ENCODE measurements at regions not wholly inside any gene's neighbourhood (a gene's known extent, or its start where the extent isn't known, plus 50 kb on each side); places are given as distances from the start of the nearest gene placed in this dataset.
A peak's percentile ranks its signal among the peaks of the same experiment; 100 is the strongest.
"Not testable (repeated sequence)": the region's sequence is repeated elsewhere in the genome, so short reads cannot be mapped to it uniquely, and the experiment has no call there.

- DNase-seq: peak; percentile 8
Observed at GRCh38 chr7:6882321-6882721, 56.2 kb upstream of the CCZ1B start.

GRCh38 chr7:6883756-6884155 lies 57.7 kb upstream of the CCZ1B start:
- not testable (repeated sequence) for DNase-seq

DNA sequence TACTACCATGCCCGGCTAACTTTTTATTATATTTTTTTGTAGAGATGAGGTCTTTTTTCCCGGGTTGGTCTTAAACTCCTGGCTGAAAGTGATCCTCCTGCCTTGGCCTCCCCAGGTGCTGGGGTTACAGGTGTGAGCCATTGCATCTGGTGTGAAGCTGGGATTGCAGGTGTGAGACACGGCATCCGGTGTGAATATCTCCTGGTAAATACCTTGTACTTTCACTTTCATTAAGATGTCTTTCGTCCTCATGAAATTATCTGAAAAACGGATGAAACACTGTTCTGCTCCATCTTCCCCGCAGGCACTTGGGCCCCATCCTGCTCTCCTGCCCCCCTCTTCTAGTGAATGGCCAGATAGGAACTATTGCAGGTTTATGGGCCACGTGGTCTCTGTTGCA lies 60.1 kb upstream of the CCZ1B start:
- DNase-seq: no peak

GRCh38 chr7:6888267-6889045 lies 62.4 kb upstream of the CCZ1B start:
- not testable (repeated sequence) for DNase-seq

DNA sequence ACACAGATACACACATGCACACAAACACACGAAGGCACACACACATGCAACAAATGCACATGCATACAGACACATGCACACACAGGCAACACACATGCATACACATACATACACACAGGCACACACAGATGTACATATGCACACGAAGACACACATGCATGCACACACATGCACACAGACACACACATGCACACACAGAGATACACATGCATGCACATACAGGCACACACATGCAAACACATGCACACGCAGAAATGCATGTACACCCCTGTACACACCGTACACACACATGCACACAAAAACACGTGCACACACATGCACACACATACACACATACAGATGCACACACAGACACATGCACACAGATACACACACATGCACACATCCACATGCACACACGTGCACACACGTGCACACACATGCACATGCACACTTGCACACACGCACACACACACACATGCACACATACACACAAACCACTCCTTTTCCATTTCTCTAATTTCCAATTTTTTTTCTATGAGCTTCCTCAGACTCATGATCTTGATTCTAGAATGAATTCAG lies 63.3 kb upstream of the CCZ1B start:
- no peak for DNase-seq

GRCh38 chr7:6902097-6902518 lies 76.0 kb upstream of the CCZ1B start:
- DNase-seq: not testable (repeated sequence)

DNA sequence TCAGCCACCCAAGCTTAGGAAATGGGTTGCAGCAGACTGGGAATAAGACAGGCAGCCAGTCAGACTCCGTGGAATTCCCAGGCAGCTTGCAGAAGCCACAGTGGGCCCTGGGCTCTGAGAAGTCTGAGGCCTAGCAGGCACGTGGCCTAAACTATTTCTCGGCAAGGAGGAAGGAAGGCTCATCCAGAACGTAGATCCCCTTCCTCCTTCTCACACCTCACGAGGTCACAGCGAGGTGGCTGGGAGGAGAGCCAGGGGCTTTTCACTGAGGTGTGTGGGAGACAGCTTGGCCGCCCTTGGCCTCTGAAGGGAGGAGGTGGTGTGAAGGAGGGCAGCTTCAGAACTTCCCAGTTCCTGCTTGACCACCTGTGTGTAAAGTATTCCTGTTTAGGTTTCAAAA lies 77.2 kb upstream of the CCZ1B start:
- not testable (repeated sequence) for DNase-seq

GRCh38 chr7:6903792-6904191 lies 77.7 kb upstream of the CCZ1B start:
- not testable (repeated sequence) for DNase-seq

- DNase-seq: no peak
Observed at GRCh38 chr7:6917258-6917657, 91.2 kb upstream of the CCZ1B start.

- DNase-seq: not testable (repeated sequence)
Observed at GRCh38 chr7:6919169-6919568, 93.1 kb upstream of the CCZ1B start.

DNA sequence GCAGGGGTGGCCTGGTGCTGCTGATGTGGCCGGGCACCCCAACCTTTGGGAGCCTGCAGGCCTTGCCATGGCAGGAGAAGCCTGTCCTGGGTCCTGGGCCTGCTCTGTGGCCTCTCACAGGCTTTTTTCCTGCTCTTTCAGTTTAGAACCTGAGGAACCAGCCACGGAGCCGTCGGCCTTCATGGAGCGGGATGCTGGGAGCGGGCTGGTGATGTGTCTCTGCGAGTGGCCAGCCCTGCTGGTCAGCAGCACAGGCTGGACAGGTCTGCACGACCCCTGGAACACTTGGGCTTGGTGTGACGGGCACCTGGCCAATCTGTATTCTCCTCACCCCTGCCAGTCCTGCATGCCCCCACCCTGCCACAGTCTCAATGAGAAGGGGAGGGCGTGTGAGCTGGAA lies 98.4 kb upstream of the CCZ1B start:
- DNase-seq: not testable (repeated sequence)

DNA sequence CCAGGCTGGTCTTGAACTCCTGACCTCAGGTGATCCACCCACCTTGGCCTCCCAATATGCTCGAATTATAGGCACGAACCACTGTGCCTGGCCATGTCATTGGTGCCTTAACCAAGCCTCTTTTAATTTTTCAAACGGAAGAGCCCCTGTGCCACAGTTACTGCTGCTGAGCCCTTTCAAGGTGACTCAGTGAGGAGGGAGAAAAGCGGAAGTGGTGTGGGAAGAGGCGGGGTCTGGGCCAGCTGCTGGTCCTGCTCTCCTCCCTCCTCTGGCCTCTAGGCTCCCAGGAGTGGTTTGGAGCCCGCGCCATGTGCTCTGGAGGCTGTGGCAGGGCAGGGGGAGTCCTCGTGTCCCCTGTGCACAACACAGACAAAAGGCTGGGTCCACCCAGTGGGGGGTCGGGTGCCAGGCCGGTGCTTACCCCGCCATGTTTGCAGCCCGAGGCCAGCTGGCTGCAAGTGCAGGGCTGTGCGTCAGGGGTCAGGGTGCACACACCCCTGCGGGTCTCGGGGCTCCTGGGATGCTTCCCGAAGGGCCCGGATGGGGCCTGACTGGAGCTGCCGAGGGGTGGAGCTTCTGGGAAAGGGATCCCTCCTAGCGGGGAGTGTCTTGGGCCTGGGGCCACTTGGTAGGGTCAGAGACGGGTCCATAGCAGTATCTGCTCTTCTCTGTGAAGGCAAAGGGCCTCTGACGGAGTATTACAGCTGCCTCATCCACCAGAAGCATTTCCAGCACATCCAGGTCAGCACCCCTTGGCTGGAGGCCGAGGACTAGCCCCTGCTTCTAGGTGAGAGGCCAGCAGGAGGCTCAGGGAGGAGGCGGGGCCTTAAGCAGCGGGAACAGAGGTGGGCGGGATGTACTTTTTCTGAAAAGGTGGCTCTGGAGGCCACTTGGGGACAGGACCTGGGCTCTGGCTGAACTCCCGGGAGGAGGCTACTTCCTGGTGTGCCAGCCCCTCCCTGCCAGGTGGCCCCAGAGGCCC lies 100.4 kb upstream of the CCZ1B start:
- DNase-seq: not testable (repeated sequence)

DNA sequence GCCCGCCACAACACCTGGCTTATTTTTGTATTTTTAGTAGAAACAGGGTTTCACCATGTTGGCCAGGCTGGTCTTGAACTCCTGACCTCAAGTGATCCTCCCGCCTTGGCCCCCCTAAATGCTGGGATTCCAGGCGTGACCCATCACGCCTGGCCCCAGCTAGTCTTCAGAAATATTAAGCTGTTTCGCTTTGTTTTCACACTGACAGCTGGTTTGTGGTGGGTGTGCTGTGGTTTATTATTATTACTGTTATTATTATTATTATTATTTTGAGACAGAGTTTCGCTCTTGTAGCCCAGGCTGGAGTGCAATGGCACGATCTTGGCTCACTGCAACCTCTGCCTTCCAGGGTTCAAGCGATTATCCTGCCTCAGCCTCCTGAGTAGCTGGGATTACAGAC lies 101.6 kb upstream of the CCZ1B start:
- not testable (repeated sequence) for DNase-seq

DNA sequence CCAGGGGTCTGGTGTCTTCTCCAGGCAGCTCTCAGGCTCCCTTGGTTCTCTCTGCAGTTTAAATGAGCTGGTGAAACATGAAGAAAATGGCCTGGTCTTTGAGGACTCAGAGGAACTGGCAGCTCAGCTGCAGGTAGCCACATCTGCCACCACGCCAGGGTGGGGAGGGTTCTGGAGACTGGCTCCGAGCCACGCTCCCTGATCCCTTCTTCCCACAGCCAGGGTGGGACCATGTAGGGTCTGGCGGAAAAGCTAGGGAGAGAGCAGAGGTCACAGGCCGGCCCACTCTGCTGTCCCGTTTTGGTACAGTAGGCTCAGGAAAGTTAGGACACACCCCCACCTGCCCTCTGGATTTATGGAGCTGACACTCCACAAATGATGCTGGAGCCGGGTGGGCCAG lies 103.5 kb upstream of the CCZ1B start:
- DNase-seq: not testable (repeated sequence)

DNA sequence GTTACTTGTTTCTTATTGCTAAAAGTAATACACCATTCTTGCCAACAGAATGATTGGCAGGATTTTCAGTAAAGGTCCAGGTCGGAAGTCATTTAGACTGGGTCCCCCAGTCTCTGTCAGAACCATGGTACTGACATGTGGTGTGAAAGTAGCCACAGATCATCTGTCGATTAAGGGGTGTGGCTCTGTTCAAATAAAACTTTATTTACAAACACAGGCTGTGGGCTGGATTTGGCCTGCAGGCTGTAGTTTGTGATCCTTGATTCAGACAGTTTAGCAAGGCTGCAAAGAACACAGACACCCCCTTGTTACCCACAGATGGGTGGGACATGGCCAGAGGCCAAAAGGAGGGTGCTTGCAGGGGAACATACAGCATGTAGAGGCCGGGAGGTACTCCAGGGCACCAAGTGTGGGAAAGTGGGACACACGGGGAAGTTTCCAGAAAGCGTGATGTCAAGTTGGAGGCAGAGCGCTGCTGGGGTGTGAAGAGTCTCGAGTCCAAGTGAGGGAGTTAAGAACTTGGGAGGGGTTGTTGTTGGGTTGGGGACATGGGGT lies 104.1 kb upstream of the CCZ1B start:
- DNase-seq: not testable (repeated sequence)

- DNase-seq: not testable (repeated sequence)
Observed at GRCh38 chr7:6930787-6931186, 104.7 kb upstream of the CCZ1B start.

DNA sequence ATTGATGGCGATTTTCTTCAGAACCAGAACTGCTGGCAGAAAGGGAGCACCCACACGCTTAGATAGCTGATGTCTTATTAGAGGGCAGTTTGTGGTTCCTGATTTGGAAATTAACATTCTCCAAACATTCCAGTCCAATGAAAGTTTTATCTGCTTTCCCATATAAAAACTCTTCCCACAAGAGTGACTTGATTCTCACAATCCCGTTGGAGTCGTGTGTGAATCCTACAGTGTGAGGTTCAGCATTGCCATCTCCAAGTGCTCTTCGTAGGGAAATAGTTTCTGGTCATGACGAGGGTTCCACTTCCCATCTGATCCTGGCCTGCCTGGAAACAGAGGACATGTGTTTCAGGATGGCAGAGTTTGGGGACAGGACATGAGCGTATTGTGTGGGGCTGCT lies 105.4 kb upstream of the CCZ1B start:
- not testable (repeated sequence) for DNase-seq

DNA sequence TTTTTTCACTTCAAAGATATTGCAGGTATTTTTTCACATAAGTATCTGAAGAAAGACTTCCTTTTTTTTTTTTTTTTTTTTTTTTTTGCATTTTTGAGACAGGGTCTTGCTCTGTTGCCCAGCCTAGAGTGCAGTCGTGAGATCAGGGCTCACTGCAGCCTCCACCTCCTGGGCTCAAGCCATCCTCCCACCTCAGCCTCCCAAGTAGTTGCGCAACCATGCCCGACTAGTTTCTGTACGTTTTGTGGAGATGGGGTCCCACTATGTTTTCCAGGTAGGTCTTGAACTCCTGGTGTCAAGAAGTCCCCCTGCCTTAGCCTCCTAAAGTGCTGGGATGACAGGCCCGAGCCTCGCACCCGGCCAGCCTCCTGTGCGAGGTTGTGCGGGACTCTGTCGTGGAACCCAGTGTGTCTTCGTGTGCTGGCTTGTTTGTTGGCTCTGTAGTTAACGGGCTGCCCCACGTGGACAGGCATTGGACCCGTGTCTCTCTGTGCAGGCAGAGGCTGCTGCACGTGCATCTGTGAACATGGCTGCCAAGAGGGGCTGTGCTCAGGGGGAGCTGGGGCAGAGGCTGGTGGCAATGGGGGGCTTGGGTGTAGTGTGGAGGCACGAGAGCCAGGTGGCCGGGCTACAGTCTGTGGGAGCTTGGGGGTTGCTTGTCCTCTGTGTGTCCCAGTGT lies 108.0 kb upstream of the CCZ1B start:
- DNase-seq: not testable (repeated sequence)

DNA sequence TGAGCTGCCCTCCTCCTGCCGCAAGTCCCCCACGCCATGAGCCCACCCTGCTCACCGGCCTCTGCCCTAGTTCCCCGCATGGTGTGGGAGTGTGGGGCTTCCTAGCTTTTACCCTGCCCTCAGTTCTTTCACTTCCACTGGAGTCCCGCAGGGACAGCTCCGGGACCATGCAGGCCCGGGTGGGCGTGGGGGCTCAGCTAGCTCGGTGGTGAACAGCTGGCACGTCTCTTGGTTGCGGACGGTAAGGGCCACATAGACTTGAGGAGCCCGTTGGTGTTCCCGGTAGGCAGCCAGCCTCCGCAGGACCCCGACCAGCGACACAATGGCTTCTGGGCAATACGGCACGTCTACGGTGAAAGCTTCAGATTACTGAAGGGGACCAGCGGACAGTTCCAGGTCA lies 108.9 kb upstream of the CCZ1B start:
- DNase-seq: no peak

GRCh38 chr7:6936626-6937025 lies 110.6 kb upstream of the CCZ1B start:
- DNase-seq: not testable (repeated sequence)

GRCh38 chr7:6937746-6938145 lies 111.7 kb upstream of the CCZ1B start:
- DNase-seq: not testable (repeated sequence)

- DNase-seq: not testable (repeated sequence)
Observed at GRCh38 chr7:6938284-6938683, 112.2 kb upstream of the CCZ1B start.
